ENCODE measurements at regions not wholly inside any gene's neighbourhood (a gene's known extent, or its start where the extent isn't known, plus 50 kb on each side); places are given as distances from the start of the nearest gene placed in this dataset.

DNA sequence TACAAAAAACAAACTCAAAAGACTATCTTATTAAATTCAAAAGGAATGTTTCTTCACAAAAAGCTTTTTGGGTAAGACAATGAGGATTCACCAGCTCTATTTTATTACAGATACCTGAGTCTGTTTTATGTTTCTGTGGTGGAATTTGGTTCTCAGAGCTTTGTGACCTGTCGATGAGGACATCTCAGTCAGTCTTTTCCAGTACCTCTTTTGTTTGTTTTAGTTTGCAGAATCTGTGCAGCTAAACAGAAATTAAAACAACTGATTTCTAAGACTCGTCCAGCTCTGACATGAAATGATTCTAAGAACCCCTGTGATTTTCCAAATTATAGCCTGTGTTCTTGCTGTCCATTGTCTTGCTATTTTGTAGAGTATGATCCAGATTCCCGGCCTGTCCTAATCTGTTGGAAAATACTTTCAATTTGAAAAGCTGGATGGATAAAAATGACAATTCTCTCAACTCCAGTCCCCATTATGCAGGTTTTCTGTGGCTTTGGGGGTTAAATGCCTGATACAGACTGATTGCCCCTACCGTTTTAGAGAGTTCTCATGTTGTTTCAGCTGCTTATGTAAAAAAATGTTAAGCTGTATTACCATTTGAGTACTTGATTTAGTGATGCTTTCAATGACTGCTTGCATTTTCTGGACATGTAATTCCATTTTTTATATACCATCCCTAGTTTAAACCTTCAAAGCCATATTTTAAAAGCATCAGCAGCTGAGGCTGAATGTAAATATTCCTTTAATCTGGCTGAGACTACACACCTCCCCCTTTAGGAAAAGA, 94.2 kb upstream of the TAB2 start:
- Histone ChIP-seq H3K4me3 (no peak overlapping the region), H3K9me3 (no peaks in the 10 kb centered on the region), H3K27ac (no peak overlapping the region), H3K36me3 (no peaks in the 10 kb centered on the region), H3K27me3 (peaks cover 0 to 6% (median 0%) of the 10 kb centered on the region in 7 donors), H3K4me1 (peaks cover 0 to 14% (median 8%) of the 10 kb centered on the region in 9 donors)
- DNase-seq (no peak), ATAC-seq (no peak)
- intact Hi-C loops (cut with DNase I): no loop called here
- TF ChIP-seq, protein P1, sequence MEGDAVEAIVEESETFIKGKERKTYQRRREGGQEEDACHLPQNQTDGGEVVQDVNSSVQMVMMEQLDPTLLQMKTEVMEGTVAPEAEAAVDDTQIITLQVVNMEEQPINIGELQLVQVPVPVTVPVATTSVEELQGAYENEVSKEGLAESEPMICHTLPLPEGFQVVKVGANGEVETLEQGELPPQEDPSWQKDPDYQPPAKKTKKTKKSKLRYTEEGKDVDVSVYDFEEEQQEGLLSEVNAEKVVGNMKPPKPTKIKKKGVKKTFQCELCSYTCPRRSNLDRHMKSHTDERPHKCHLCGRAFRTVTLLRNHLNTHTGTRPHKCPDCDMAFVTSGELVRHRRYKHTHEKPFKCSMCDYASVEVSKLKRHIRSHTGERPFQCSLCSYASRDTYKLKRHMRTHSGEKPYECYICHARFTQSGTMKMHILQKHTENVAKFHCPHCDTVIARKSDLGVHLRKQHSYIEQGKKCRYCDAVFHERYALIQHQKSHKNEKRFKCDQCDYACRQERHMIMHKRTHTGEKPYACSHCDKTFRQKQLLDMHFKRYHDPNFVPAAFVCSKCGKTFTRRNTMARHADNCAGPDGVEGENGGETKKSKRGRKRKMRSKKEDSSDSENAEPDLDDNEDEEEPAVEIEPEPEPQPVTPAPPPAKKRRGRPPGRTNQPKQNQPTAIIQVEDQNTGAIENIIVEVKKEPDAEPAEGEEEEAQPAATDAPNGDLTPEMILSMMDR (IDR thresholded peaks at IDR 0.05): no peak
- WGBS, 2 donors: 56 to 59% methylated on average over 4 of the region's 4 CpGs

DNA sequence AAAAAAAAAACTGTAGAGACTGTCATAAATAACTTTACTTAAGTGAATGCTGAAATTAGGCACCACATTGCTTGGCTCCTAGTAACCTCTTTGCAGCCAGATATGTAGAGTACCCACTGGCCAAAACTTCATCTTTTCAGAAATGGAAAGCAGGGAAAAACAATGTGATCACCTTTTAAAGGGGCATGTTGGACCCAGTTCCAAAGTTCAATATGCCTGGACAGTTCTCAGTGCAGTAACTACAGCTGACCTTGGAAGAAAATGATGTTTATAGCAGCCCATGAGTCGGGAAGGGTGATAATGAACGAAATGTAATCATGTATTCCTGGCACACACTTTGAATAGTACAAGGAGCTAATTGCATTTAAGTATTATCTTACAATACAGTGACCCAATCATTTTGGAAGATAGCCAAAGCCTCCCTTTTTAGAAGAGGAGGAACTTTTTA, 93.6 kb upstream of the TAB2 start:
- Histone ChIP-seq H3K9me3 (no peaks in the 10 kb centered on the region), H3K4me3 (no peak overlapping the region), H3K36me3 (no peaks in the 10 kb centered on the region), H3K27me3 (peaks cover 0 to 9% (median 0%) of the 10 kb centered on the region in 7 donors), H3K27ac (no peak overlapping the region), H3K4me1 (peaks cover 0 to 14% (median 8%) of the 10 kb centered on the region in 9 donors)
- WGBS, 2 donors: 7 to 10% methylated on average over 2 of the region's 2 CpGs
- no peak for DNase-seq
- ATAC-seq: peak in 1 of 8 donors; percentile 46
- intact Hi-C loops (cut with DNase I): no loop called here
- TF ChIP-seq, protein P1 (IDR thresholded peaks at IDR 0.05): no peak

DNA sequence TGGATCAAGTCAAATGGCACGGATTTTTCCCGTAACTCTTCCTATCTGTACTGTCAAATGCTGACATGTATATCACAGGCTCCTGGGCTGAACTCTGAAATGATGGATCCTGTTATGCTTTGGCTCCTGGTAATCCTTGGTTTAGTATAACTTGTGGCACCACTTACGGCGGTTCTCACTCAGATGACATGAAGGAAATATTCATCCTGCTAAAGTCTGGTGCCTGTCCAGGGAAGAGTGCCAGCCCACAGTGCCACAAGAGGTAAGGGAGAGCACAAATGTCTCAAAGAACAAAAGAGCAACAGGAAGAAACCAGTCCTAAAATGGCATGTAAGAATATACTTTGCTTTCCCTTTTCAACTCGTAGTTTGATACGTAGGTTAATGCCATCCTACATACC, 93.1 kb upstream of the TAB2 start:
- Histone ChIP-seq H3K4me1 (peaks cover 0 to 14% (median 8%) of the 10 kb centered on the region in 9 donors), H3K27ac (no peak overlapping the region), H3K27me3 (peaks cover 0 to 9% (median 0%) of the 10 kb centered on the region in 7 donors), H3K4me3 (no peak overlapping the region), H3K36me3 (no peaks in the 10 kb centered on the region), H3K9me3 (no peaks in the 10 kb centered on the region)
- TF ChIP-seq, protein P1 (IDR thresholded peaks at IDR 0.05): no peak
- intact Hi-C loops (cut with DNase I): no loop called here
- 46 to 65% methylated on average over 6 of the region's 6 CpGs for WGBS, 2 donors
- ATAC-seq: peak in 1 of 8 donors; percentile 73
- no peak for DNase-seq

DNA sequence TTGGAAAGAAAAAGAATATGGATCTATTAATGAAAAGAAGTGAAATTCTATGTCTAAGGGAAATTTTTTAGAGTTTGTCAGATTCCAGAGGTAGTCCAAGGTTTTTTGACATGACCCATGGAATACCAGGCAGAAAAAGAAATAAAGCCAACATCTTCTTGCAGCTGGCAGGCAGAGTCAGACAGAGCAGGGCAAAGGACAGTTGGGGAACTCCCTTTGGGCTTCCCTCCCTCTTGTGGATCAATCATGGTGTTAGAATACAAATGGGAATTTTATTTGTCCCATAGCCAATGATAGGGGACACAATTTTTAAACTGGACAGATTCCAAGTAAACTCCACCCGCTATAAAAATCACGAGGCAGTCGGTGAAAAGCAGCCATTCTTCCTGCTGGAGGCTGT, 92.1 kb upstream of the TAB2 start:
- Histone ChIP-seq H3K9me3 (no peaks in the 10 kb centered on the region), H3K4me1 (peaks cover 0 to 14% (median 8%) of the 10 kb centered on the region in 9 donors), H3K4me3 (no peak overlapping the region), H3K27me3 (peaks cover 0 to 9% (median 0%) of the 10 kb centered on the region in 7 donors), H3K36me3 (no peaks in the 10 kb centered on the region), H3K27ac (no peak overlapping the region)
- DNase-seq (no peak), ATAC-seq (no peak)
- 69 to 72% methylated on average over 3 of the region's 3 CpGs for WGBS, 2 donors
- intact Hi-C loops (cut with DNase I): no loop called here
- TF ChIP-seq, protein P1 (IDR thresholded peaks at IDR 0.05): no peak

Data from heart right ventricle (tissue), 16 donors.